D721Med (cell line): ENCODE measurements at regions not wholly inside any gene's neighbourhood (a gene's known extent, or its start where the extent isn't known, plus 50 kb on each side); places are given as distances from the start of the nearest gene placed in this dataset.

Source experiments
- DNase-seq: peaks from one replicate; pipeline ENCODE4 v3.0.0; 2011; ENCODE audit warnings: low spot score; ENCODE audit not compliant: insufficient read length
- FAIRE-seq: peaks from 2 replicates; lab custom pipeline; 2011; peaks lifted over from hg19 to GRCh38; lab: Jason Lieb, UNC
- CTCF ChIP-seq: IDR thresholded peaks from 2 replicates; pipeline ENCODE4 v1.5.1; 2012; ENCODE audit warnings: mild to moderate bottlenecking, control low read depth; ENCODE audit not compliant: insufficient read depth; ENCODE audit errors: missing control alignments

- no peak for DNase-seq
- FAIRE-seq, result peak; percentile 21
- no peak for TF ChIP-seq CTCF
Measured at GRCh38 chr1:219273088-219273686, 99.5 kb downstream of the LYPLAL1 start.

GRCh38 chr1:219271818-219272535 lies 98.3 kb downstream of the LYPLAL1 start:
- TF ChIP-seq CTCF, result no peak
- no peak for DNase-seq
- FAIRE-seq, result no peak

GRCh38 chr1:219269171-219269570 lies 95.5 kb downstream of the LYPLAL1 start:
- TF ChIP-seq CTCF, result no peak
- FAIRE-seq (no peak), DNase-seq (no peak)

- FAIRE-seq (no peak), DNase-seq (no peak)
- TF ChIP-seq CTCF, result no peak
Measured at GRCh38 chr1:219266524-219266923, 92.8 kb downstream of the LYPLAL1 start.

GRCh38 chr1:219265026-219265515 lies 91.4 kb downstream of the LYPLAL1 start:
- TF ChIP-seq CTCF, result no peak
- no peak for FAIRE-seq
- no peak for DNase-seq

GRCh38 chr1:219264561-219264960 lies 90.9 kb downstream of the LYPLAL1 start:
- DNase-seq (no peak), FAIRE-seq (no peak)

More at GRCh38 chr1:219264561-219264960, 90.9 kb downstream of the LYPLAL1 start:
- no peak for TF ChIP-seq CTCF
